Parathyroid adenoma (tissue), 2 donors: ENCODE measurements at regions not wholly inside any gene's neighbourhood (a gene's known extent, or its start where the extent isn't known, plus 50 kb on each side); places are given as distances from the start of the nearest gene placed in this dataset.

Source experiments
- H2AFZ ChIP-seq: fragments of 300-600 bp; sonication (generic); one replicate; pipeline ENCODE4 v1.7.0; 2017; ENCODE audit warnings: antibody characterized with exemption, mild to moderate bottlenecking
- H3K27ac ChIP-seq: fragments of 300-600 bp; sonication (generic); one replicate; pipeline ENCODE4 v1.7.0; 2017
- H3K27me3 ChIP-seq: fragments of 300-600 bp; sonication (generic); one replicate; pipeline ENCODE4 v1.7.0; 2017; ENCODE audit warnings: low read length; ENCODE audit not compliant: control insufficient read depth, insufficient read depth
- H3K36me3 ChIP-seq: fragments of 300-600 bp; sonication (generic); one replicate; pipeline ENCODE4 v1.7.0; 2017; ENCODE audit warnings: low read length; ENCODE audit not compliant: control insufficient read depth, insufficient read depth
- H3K4me1 ChIP-seq: fragments of 300-600 bp; sonication (generic); one replicate; pipeline ENCODE4 v1.7.0; 2017; ENCODE audit warnings: control low read depth
- H3K4me2 ChIP-seq: fragments of 300-600 bp; sonication (generic); one replicate; pipeline ENCODE4 v1.7.0; 2017; ENCODE audit warnings: low read length
- H3K4me3 ChIP-seq: fragments of 300-600 bp; sonication (generic); one replicate; pipeline ENCODE4 v1.7.0; 2017; ENCODE audit warnings: low read depth, low read length
- H3K79me2 ChIP-seq: fragments of 300-600 bp; sonication (generic); one replicate; pipeline ENCODE4 v1.7.0; 2017; ENCODE audit warnings: control low read depth
- H3K9ac ChIP-seq: fragments of 300-600 bp; sonication (generic); one replicate; pipeline ENCODE4 v1.7.0; 2017; ENCODE audit warnings: mild to moderate bottlenecking
- H3K9me3 ChIP-seq: fragments of 300-600 bp; sonication (generic); one replicate; pipeline ENCODE4 v1.7.0; 2017; ENCODE audit warnings: low read length; ENCODE audit not compliant: control insufficient read depth
- TF ChIP-seq, protein P1 (sequence below): fragments of 300-600 bp; sonication (generic); IDR thresholded peaks from one replicate; pipeline ENCODE4 v1.7.0; 2017; ENCODE audit warnings: antibody characterized with exemption, mild to moderate bottlenecking
- donor health status: primary hyperparathyroidism.

DNA sequence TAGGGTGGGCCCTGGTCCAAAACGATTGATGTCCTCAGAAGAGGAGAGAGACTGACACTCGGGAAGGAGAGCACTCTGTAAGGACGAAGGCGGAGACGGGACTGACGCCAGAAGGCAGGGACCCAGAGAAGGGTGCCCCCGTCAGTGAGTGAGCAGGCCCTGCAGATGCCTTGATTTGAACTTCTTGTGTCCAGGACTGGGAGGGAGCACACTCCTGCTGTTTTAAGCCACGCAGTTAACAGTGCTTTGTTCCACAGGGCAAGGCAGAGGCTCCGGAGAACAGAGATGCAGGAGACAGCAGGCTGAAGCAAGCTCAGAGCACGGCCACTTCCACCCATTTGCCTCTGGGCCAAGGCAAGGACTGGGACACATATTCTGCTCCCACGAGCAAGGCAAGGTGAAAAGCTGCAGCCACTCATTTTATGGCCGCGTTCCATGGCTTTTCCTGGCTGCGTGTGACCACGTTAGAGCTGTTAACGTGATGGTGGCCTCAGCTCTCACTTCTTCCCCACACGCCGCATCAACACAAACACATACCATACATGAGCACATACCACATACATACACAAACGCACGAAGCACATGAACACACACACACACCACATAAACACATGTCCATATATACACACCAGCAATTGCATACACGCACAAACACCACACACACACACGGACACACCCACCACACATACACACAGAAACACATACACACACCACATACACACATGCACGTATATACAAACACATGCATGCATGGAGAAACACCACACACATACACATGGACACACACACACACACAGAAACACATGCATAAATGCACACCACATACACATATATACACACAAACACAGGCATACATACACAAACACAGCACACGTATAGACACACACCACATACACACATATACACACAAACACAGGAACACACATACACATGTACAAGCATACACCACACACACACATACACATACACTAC is 521.0 kb upstream of the MYT1L start:
- Histone ChIP-seq H3K79me2 (no peaks in the 10 kb centered on the region), H3K27ac (no peak overlapping the region), H2AFZ (no peak overlapping the region), H3K27me3 (no peaks in the 10 kb centered on the region), H3K4me1 (peaks cover under 1% of the 10 kb centered on the region), H3K36me3 (no peaks in the 10 kb centered on the region), H3K4me2 (no peak overlapping the region), H3K4me3 (no peak overlapping the region), H3K9ac (no peak overlapping the region), H3K9me3 (no peaks in the 10 kb centered on the region)
- TF ChIP-seq, protein P1, sequence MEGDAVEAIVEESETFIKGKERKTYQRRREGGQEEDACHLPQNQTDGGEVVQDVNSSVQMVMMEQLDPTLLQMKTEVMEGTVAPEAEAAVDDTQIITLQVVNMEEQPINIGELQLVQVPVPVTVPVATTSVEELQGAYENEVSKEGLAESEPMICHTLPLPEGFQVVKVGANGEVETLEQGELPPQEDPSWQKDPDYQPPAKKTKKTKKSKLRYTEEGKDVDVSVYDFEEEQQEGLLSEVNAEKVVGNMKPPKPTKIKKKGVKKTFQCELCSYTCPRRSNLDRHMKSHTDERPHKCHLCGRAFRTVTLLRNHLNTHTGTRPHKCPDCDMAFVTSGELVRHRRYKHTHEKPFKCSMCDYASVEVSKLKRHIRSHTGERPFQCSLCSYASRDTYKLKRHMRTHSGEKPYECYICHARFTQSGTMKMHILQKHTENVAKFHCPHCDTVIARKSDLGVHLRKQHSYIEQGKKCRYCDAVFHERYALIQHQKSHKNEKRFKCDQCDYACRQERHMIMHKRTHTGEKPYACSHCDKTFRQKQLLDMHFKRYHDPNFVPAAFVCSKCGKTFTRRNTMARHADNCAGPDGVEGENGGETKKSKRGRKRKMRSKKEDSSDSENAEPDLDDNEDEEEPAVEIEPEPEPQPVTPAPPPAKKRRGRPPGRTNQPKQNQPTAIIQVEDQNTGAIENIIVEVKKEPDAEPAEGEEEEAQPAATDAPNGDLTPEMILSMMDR, result no peak

DNA sequence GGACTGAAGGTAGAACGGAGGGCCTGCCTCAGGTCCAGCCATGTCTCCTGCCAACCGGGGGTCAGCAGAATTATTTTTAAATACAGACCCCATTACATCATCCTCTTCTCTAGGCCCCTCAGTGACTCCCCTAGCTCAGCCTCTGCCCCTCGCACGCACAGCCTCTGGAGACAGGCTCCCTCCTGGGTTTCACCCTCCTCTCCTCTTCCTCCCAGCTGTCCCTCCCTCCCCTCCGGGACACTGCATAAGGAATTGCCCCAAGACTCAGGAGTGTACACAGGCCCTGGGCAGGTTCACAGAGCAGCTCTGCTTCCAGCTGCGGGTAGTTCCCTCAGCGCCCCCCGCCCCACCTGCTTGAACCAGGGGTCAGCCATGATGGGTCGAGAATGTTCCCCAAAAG is 520.2 kb upstream of the MYT1L start:
- Histone ChIP-seq H3K36me3 (no peaks in the 10 kb centered on the region), H3K9ac (no peak overlapping the region), H3K4me2 (no peak overlapping the region), H3K27me3 (no peaks in the 10 kb centered on the region), H2AFZ (no peak overlapping the region), H3K27ac (no peak overlapping the region), H3K4me1 (peaks cover 7% of the 10 kb centered on the region), H3K79me2 (no peaks in the 10 kb centered on the region), H3K4me3 (no peak overlapping the region), H3K9me3 (no peaks in the 10 kb centered on the region)
- TF ChIP-seq, protein P1, result no peak

DNA sequence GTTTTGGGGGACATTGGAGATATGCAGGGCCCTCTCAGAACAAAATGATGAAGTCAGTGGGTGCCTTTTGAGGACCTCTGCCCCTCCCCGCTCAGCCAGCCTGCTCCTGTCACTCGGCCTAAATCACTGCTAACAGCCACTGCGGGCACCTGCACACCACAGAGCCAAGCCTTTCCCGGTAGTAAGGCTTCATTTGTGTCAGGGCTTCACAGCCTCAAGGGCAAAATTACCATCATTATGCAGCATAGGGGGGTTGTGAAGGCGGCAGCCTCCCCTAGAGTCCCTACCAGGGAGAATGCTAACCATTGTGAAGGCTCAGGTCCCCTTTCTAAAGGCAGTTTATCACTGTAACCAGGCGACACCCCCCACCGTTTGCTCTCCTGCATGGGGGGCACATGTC is 519.8 kb upstream of the MYT1L start:
- H3K36me3 ChIP-seq, result no peaks in the 10 kb centered on the region
- TF ChIP-seq, protein P1, result no peak
- no peak overlapping the region for H3K9ac ChIP-seq
- peaks cover 11% of the 10 kb centered on the region for H3K4me1 ChIP-seq
- H3K27ac ChIP-seq, result no peak overlapping the region
- H3K79me2 ChIP-seq, result no peaks in the 10 kb centered on the region
- H2AFZ ChIP-seq, result no peak overlapping the region
- no peaks in the 10 kb centered on the region for H3K9me3 ChIP-seq
- H3K4me3 ChIP-seq, result no peak overlapping the region
- no peaks in the 10 kb centered on the region for H3K27me3 ChIP-seq
- H3K4me2 ChIP-seq, result no peak overlapping the region

DNA sequence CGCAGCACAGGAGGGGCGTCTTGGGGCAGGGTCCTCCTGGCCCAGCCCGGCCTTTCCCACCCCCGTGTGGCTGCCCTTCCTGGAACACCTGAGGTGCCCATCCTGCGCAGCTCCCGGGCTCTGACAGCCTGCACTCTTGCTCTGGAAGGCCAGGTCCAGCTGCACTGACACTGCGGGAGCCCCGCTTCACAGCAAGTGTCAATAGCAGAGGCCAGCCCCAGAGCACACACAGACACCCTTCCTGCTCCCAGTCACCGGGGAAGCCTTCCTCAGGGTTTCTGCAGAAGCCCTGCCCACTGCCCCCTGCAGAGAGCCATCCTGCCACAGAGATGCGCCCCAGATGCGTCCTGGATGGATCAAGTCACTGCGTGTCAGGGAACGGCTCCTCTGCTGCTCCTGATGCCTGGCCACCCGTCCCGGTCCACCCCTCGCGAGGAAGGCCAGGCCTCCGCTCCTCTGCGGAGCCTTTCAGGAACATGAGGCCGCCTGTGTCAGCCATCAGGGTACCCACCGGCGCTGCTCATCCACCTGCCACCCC is 519.2 kb upstream of the MYT1L start:
- TF ChIP-seq, protein P1, result no peak
- H3K4me3 ChIP-seq, result no peak overlapping the region
- no peak overlapping the region for H3K27ac ChIP-seq
- no peak overlapping the region for H3K4me2 ChIP-seq
- peaks cover 12% of the 10 kb centered on the region for H3K4me1 ChIP-seq
- H3K36me3 ChIP-seq, result no peaks in the 10 kb centered on the region
- no peaks in the 10 kb centered on the region for H3K9me3 ChIP-seq
- no peaks in the 10 kb centered on the region for H3K27me3 ChIP-seq
- no peak overlapping the region for H3K9ac ChIP-seq
- H2AFZ ChIP-seq, result no peak overlapping the region
- H3K79me2 ChIP-seq, result no peaks in the 10 kb centered on the region
